ENCODE measurements at regions not wholly inside any gene's neighbourhood (a gene's known extent, or its start where the extent isn't known, plus 50 kb on each side); places are given as distances from the start of the nearest gene placed in this dataset.

DNA sequence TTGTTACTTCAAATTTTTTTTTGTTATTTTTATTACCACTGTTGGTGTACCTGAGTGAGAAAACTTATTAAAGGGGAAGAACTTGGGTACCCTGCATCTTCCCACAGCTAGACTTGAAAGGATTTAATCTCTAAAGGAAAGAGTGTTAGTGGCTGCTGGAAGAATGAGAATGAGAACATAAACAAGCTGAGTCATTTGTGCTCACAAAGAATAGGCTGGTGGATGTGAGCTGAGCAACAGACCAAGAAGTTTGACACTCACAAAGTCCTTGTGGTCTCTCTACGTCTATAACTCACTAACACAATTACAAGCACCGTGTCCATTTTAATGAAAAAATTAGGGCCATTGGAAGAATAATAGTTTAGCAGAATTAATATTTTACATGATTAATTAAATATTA is 217.6 kb upstream of the ANO5 start:
- Histone ChIP-seq H3K9ac (ENCODE audit: insufficient read depth, low read length) (no peak overlapping the region), H3K27ac (ENCODE audit: insufficient read depth, low read length) (no peak overlapping the region), H2AFZ (ENCODE audit: low read length) (no peak overlapping the region), H3K4me1 (ENCODE audit: control insufficient read depth, extremely low read depth, insufficient read depth, low read length) (no peaks in the 10 kb centered on the region), H3K27me3 (ENCODE audit: control insufficient read depth, insufficient read depth, low read length) (no peaks in the 10 kb centered on the region), H3K4me3 (replicated peaks in 1 of 4; ENCODE audit: control extremely low read depth in 1 of 4, insufficient read depth in 1 of 4, low read depth in 3 of 4, low read length in 4 of 4) (no peak overlapping the region), H4K20me1 (ENCODE audit: control insufficient read depth, extremely low read depth, insufficient read depth, low read length) (no peaks in the 10 kb centered on the region), H3K9me3 (ENCODE audit: control insufficient read depth, insufficient read depth, low read depth, low read length) (no peaks in the 10 kb centered on the region), H3K79me2 (ENCODE audit: control insufficient read depth, insufficient read depth, low read length) (no peaks in the 10 kb centered on the region), H3K4me2 (ENCODE audit: extremely low read depth, insufficient read depth, low read length) (no peak overlapping the region), H3K36me3 (ENCODE audit: control insufficient read depth, insufficient read depth, low read length) (no peaks in the 10 kb centered on the region)
- TF ChIP-seq CTCF (conservative IDR thresholded peaks at IDR 0.05 in 1 of 2, IDR thresholded peaks at IDR 0.05 in 1 of 2; ENCODE audit: low read depth in 1 of 2, low read length in 2 of 2) (no peak), EZH2 (IDR thresholded peaks at IDR 0.05; ENCODE audit: low read length, missing control alignments) (no peak)
- no peak for DNase-seq (ENCODE audit: low read depth in 2 of 2)

DNA sequence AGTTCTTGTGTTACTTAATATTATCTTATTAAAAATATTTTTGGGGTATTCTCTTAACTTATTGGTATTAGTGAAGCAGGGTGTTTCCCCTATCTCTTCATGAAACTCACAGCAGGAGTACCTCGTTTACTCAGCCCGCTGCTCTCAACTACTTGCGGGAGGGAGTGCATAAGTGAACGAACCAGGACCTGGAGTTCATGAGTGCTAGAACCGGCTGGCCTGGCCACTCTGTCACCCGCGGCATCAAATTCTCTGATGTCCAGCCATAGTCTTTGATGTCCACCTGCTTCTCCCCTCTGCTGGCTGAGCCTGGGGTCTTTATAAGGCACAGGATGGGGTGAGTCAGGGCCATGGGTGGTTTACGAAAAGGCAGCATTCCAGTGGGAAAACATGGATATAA is 216.7 kb upstream of the ANO5 start:
- no peaks in the 10 kb centered on the region for H4K20me1 ChIP-seq (ENCODE audit: control insufficient read depth, extremely low read depth, insufficient read depth, low read length)
- no peak overlapping the region for H3K4me2 ChIP-seq (ENCODE audit: extremely low read depth, insufficient read depth, low read length)
- TF ChIP-seq EZH2 (IDR thresholded peaks at IDR 0.05; ENCODE audit: low read length, missing control alignments) (no peak), CTCF (conservative IDR thresholded peaks at IDR 0.05 in 1 of 2, IDR thresholded peaks at IDR 0.05 in 1 of 2; ENCODE audit: low read depth in 1 of 2, low read length in 2 of 2) (no peak)
- H3K27me3 ChIP-seq (ENCODE audit: control insufficient read depth, insufficient read depth, low read length), result no peaks in the 10 kb centered on the region
- DNase-seq (ENCODE audit: low read depth in 2 of 2), result no peak
- H3K27ac ChIP-seq (ENCODE audit: insufficient read depth, low read length), result no peak overlapping the region
- no peaks in the 10 kb centered on the region for H3K9me3 ChIP-seq (ENCODE audit: control insufficient read depth, insufficient read depth, low read depth, low read length)
- H3K9ac ChIP-seq (ENCODE audit: insufficient read depth, low read length), result no peak overlapping the region
- H3K79me2 ChIP-seq (ENCODE audit: control insufficient read depth, insufficient read depth, low read length), result no peaks in the 10 kb centered on the region
- H3K4me1 ChIP-seq (ENCODE audit: control insufficient read depth, extremely low read depth, insufficient read depth, low read length), result no peaks in the 10 kb centered on the region
- H3K4me3 ChIP-seq (replicated peaks in 1 of 4; ENCODE audit: control extremely low read depth in 1 of 4, insufficient read depth in 1 of 4, low read depth in 3 of 4, low read length in 4 of 4), result no peak overlapping the region
- no peaks in the 10 kb centered on the region for H3K36me3 ChIP-seq (ENCODE audit: control insufficient read depth, insufficient read depth, low read length)
- H2AFZ ChIP-seq (ENCODE audit: low read length), result no peak overlapping the region

- Histone ChIP-seq H3K4me1 (ENCODE audit: control insufficient read depth, extremely low read depth, insufficient read depth, low read length) (no peaks in the 10 kb centered on the region), H3K9me3 (ENCODE audit: control insufficient read depth, insufficient read depth, low read depth, low read length) (no peaks in the 10 kb centered on the region), H3K4me3 (replicated peaks in 1 of 4; ENCODE audit: control extremely low read depth in 1 of 4, insufficient read depth in 1 of 4, low read depth in 3 of 4, low read length in 4 of 4) (no peak overlapping the region), H3K27me3 (ENCODE audit: control insufficient read depth, insufficient read depth, low read length) (no peaks in the 10 kb centered on the region), H3K9ac (ENCODE audit: insufficient read depth, low read length) (no peak overlapping the region), H3K36me3 (ENCODE audit: control insufficient read depth, insufficient read depth, low read length) (no peaks in the 10 kb centered on the region), H3K27ac (ENCODE audit: insufficient read depth, low read length) (no peak overlapping the region), H2AFZ (ENCODE audit: low read length) (no peak overlapping the region), H4K20me1 (ENCODE audit: control insufficient read depth, extremely low read depth, insufficient read depth, low read length) (no peaks in the 10 kb centered on the region), H3K79me2 (ENCODE audit: control insufficient read depth, insufficient read depth, low read length) (no peaks in the 10 kb centered on the region), H3K4me2 (ENCODE audit: extremely low read depth, insufficient read depth, low read length) (no peak overlapping the region)
- no peak for DNase-seq (ENCODE audit: low read depth in 2 of 2)
- TF ChIP-seq CTCF (conservative IDR thresholded peaks at IDR 0.05 in 1 of 2, IDR thresholded peaks at IDR 0.05 in 1 of 2; ENCODE audit: low read depth in 1 of 2, low read length in 2 of 2) (no peak), EZH2 (IDR thresholded peaks at IDR 0.05; ENCODE audit: low read length, missing control alignments) (no peak)
Observed at GRCh38 chr11:21983431-21983830, 209.5 kb upstream of the ANO5 start.
